WI38 (cell line): ENCODE measurements at regions not wholly inside any gene's neighbourhood (a gene's known extent, or its start where the extent isn't known, plus 50 kb on each side); places are given as distances from the start of the nearest gene placed in this dataset.

Source experiments
- H3K4me3 ChIP-seq: 2 replicates; pipeline ENCODE4 v1.5.1; 2011; ENCODE audit warnings: low read depth, mild to moderate bottlenecking, control low read depth, low read length
- CTCF ChIP-seq: IDR thresholded peaks from 2 replicates; pipeline ENCODE4 v1.5.1; 2012; ENCODE audit warnings: low read depth, mild to moderate bottlenecking, control low read depth, low read length

- TF ChIP-seq CTCF: no peak
- no peak overlapping the region for H3K4me3 ChIP-seq
These were observed 1317.2 kb downstream of the TBC1D22A start for GRCh38 chr22:48079505-48080290.

GRCh38 chr22:48078825-48079224 is 1316.4 kb downstream of the TBC1D22A start:
- H3K4me3 ChIP-seq: no peak overlapping the region
- no peak for TF ChIP-seq CTCF

GRCh38 chr22:48077699-48078098 is 1315.2 kb downstream of the TBC1D22A start:
- no peak overlapping the region for H3K4me3 ChIP-seq
- TF ChIP-seq CTCF: no peak

GRCh38 chr22:48076008-48076407 is 1313.6 kb downstream of the TBC1D22A start:
- no peak for TF ChIP-seq CTCF
- H3K4me3 ChIP-seq: no peak overlapping the region

GRCh38 chr22:48075604-48076003 is 1313.2 kb downstream of the TBC1D22A start:
- H3K4me3 ChIP-seq: no peak overlapping the region
- TF ChIP-seq CTCF: no peak

- TF ChIP-seq CTCF: no peak
- H3K4me3 ChIP-seq: no peak overlapping the region
These were observed 1310.3 kb downstream of the TBC1D22A start for GRCh38 chr22:48072777-48073176.

GRCh38 chr22:48071828-48072227 is 1309.4 kb downstream of the TBC1D22A start:
- no peak overlapping the region for H3K4me3 ChIP-seq
- no peak for TF ChIP-seq CTCF
